ENCODE measurements at regions not wholly inside any gene's neighbourhood (a gene's known extent, or its start where the extent isn't known, plus 50 kb on each side); places are given as distances from the start of the nearest gene placed in this dataset.

- TF ChIP-seq CTCF (IDR thresholded peaks at IDR 0.05) (no peak), POLR2AphosphoS5 (IDR thresholded peaks at IDR 0.05) (no peak), POLR2A (IDR thresholded peaks at IDR 0.05) (no peak), EP300 (IDR thresholded peaks at IDR 0.05) (no peak)
These were observed 976.6 kb upstream of the SEMA6A start for GRCh38 chr5:117551236-117551635.
